K562 (cell line): ENCODE measurements at regions not wholly inside any gene's neighbourhood (a gene's known extent, or its start where the extent isn't known, plus 50 kb on each side); places are given as distances from the start of the nearest gene placed in this dataset.

ENCODE experiments used
- ATAC-seq: fragments of 200-7000 bp; cut with Tn5 transposase; 3 replicates; pipeline ENCODE4 v1.9.1; 2020; ENCODE audit warnings: moderate library complexity
- BruUV-seq: library from RNA; stranded (reverse); fragments of 400-500 nt; replicated peaks from 2 replicates; lab custom pipeline; 2021; lab: Mats Ljungman, UMichigan
- CTCF ChIA-PET: fragments of 300-600 bp; formaldehyde crosslinking; extraction: SDS; loops from one replicate; lab custom pipeline; 2021; ENCODE audit warnings: low intra/inter-chr PET ratio; lab: Yijun Ruan, JAX
- POLR2A ChIA-PET: fragments of 300-600, 350-650 bp; sonication (Branson Sonifier 250); formaldehyde crosslinking; extraction: SDS; loops from one replicate; lab custom pipeline; 2021; ENCODE audit warnings: antibody characterized with exemption, inconsistent platforms; lab: Yijun Ruan, JAX
- DNase-seq, 4 experiments: peaks; one replicate each; pipeline versions ENCODE4 v3.0.0 to v3.0.0-alpha.2; 2011 to 2018; ENCODE audit warnings: low spot score in 3 of 4, mixed read lengths in 3 of 4; ENCODE audit errors: extremely low read depth in 1 of 4
- FAIRE-seq: peaks from 2 replicates; lab custom pipeline; 2011; peaks lifted over from hg19 to GRCh38; lab: Jason Lieb, UNC
- H2AFZ ChIP-seq: 2 replicates; pipeline ENCODE4 v1.6.0; 2011; ENCODE audit warnings: low read depth, low read length, control low read depth, inconsistent platforms
- H3K27ac ChIP-seq: fragments of 200-600 bp; 3 replicates; pipeline ENCODE4 v1.8.0; 2011; ENCODE audit warnings: low read depth, mild to moderate bottlenecking, control low read depth, inconsistent platforms, low read length, moderate library complexity, mixed read lengths; ENCODE audit errors: extremely low read depth
- H3K27me3 ChIP-seq, 2 experiments: fragments of 300-600 bp in 1 of 2; 2 replicates in 1 of 2; 3 replicates in 1 of 2; pipeline versions ENCODE4 v1.6.0 to v1.8.0; 2011; ENCODE audit warnings: inconsistent platforms in 2 of 2, low read length in 2 of 2, mild to moderate bottlenecking in 1 of 2, mixed read lengths in 1 of 2, moderate library complexity in 1 of 2; ENCODE audit not compliant: control insufficient read depth in 2 of 2, insufficient read depth in 2 of 2
- H3K36me3 ChIP-seq: fragments of 300-600 bp; 3 replicates; pipeline ENCODE4 v1.8.0; 2011; ENCODE audit warnings: mild to moderate bottlenecking, low read length, inconsistent platforms; ENCODE audit not compliant: control insufficient read depth, insufficient read depth
- H3K4me1 ChIP-seq, 2 experiments: fragments of 200-600 bp in 1 of 2; replicated peaks in 1 of 2; 2 replicates in 1 of 2; 3 replicates in 1 of 2; pipeline versions ENCODE4 v1.5.1 to v1.8.0; 2011; ENCODE audit warnings: inconsistent platforms in 2 of 2, low read length in 2 of 2, mild to moderate bottlenecking in 1 of 2, mixed read lengths in 1 of 2, moderate library complexity in 1 of 2; ENCODE audit not compliant: control insufficient read depth in 2 of 2, insufficient read depth in 2 of 2
- H3K4me2 ChIP-seq: 2 replicates; pipeline ENCODE4 v1.6.1; 2011; ENCODE audit warnings: low read length, control low read depth, inconsistent platforms, mixed read lengths; ENCODE audit not compliant: insufficient read depth
- H3K4me3 ChIP-seq: fragments of 200-600 bp; sonication (generic), shearing (Covaris generic); 2 replicates; pipeline ENCODE4 v1.5.1; 2016; ENCODE audit warnings: control low read depth, inconsistent platforms
- H3K79me2 ChIP-seq: fragments of 200-600 bp; 3 replicates; pipeline ENCODE4 v1.8.0; 2011; ENCODE audit warnings: low read length, inconsistent platforms; ENCODE audit not compliant: control insufficient read depth, insufficient read depth
- H3K9ac ChIP-seq, 2 experiments: 2 replicates each; pipeline versions ENCODE4 v1.6.0 to v1.6.1; 2011; ENCODE audit warnings: low read depth in 2 of 2, low read length in 2 of 2, control low read depth in 1 of 2, inconsistent platforms in 1 of 2, mild to moderate bottlenecking in 1 of 2, mixed read lengths in 1 of 2; ENCODE audit not compliant: insufficient read depth in 1 of 2
- H3K9me1 ChIP-seq: one replicate; pipeline ENCODE4 v1.6.0; 2011; ENCODE audit warnings: inconsistent platforms, mild to moderate bottlenecking, low read length, moderate library complexity; ENCODE audit not compliant: control insufficient read depth, insufficient read depth
- H3K9me3 ChIP-seq: replicated peaks from 2 replicates; pipeline ENCODE4 v1.5.1; 2011; ENCODE audit warnings: low read depth, low read length, inconsistent platforms; ENCODE audit not compliant: control insufficient read depth, insufficient read depth
- H4K20me1 ChIP-seq: replicated peaks from 2 replicates; pipeline ENCODE4 v1.6.1; 2011; ENCODE audit warnings: low read length, inconsistent platforms, mixed read lengths; ENCODE audit not compliant: control insufficient read depth, insufficient read depth
- CREM ChIP-seq: IDR thresholded peaks from 2 replicates; pipeline ENCODE4 v1.6.1; 2014; ENCODE audit warnings: antibody characterized with exemption, low read depth
- CSDE1 ChIP-seq, 2 experiments: fragments of 450-650 bp; IDR thresholded peaks; 2 replicates each; pipeline ENCODE4 v1.6.1; 2016; ENCODE audit warnings: mild to moderate bottlenecking in 1 of 2
- ELF1 ChIP-seq: fragments of 200-800 bp; sonication (Bioruptor generic); IDR thresholded peaks from 2 replicates; pipeline ENCODE4 v1.6.1; 2016; ENCODE audit warnings: missing genetic modification characterization, missing compliant biosample characterization
- ETS2 ChIP-seq: IDR thresholded peaks from 2 replicates; pipeline ENCODE4 v1.6.1; 2016; ENCODE audit warnings: borderline replicate concordance, missing genetic modification characterization, mild to moderate bottlenecking, moderate library complexity, missing compliant biosample characterization; ENCODE audit not compliant: poor library complexity, severe bottlenecking
- LEF1 ChIP-seq: fragments of 450-650 bp; IDR thresholded peaks from 2 replicates; pipeline ENCODE4 v1.6.1; 2016; ENCODE audit warnings: mild to moderate bottlenecking
- MTA1 ChIP-seq: fragments of 450-650 bp; IDR thresholded peaks from 2 replicates; pipeline ENCODE4 v1.6.1; 2017; ENCODE audit warnings: borderline replicate concordance
- PHB ChIP-seq: fragments of 250-450 bp; sonication (Bioruptor Pico); IDR thresholded peaks from 2 replicates; pipeline ENCODE4 v1.5.0; 2021
- RAD51 ChIP-seq: fragments of 450-650 bp; IDR thresholded peaks from 2 replicates; pipeline ENCODE4 v1.7.1; 2016; ENCODE audit warnings: low read depth, mild to moderate bottlenecking, borderline replicate concordance
- ZNF347 ChIP-seq: fragments of 450-650 bp; formaldehyde crosslinking; IDR thresholded peaks from 2 replicates; pipeline ENCODE4 v1.4.0; 2020; ENCODE audit warnings: low read depth, mild to moderate bottlenecking, moderate library complexity
- WGBS: fragments of 100-300 bp; shearing (Covaris generic); methylation state at CpG from one replicate; pipeline ENCODE4 v1.1.6; 2016; ENCODE audit warnings: low coverage, mixed read lengths; ENCODE audit not compliant: insufficient coverage; ENCODE audit errors: missing lambda C conversion rate; 5-methylcytosine and 5-hydroxymethylcytosine counted together
- in situ Hi-C: fragments of 300-500 bp; cut with MboI; formaldehyde crosslinking; loops from 4 replicates; pipeline ENCODE4 v1.15.0; 2018; ENCODE audit warnings: inconsistent platforms, mixed read lengths
- intact Hi-C: fragments of 100-400 bp; cut with micrococcal nuclease; formaldehyde crosslinking; loops from 2 replicates; pipeline ENCODE4 v1.14.2; 2022
- TF ChIP-seq, protein P1 (sequence below): fragments of 250-450 bp; sonication (Bioruptor Pico); IDR thresholded peaks from 2 replicates; pipeline ENCODE4 v1.8.0; 2021; ENCODE audit warnings: borderline replicate concordance, mild to moderate bottlenecking, moderate library complexity; ENCODE audit not compliant: poor library complexity, severe bottlenecking
- TF ChIP-seq, protein P2 (sequence below): fragments of 250-450 bp; sonication (Bioruptor Pico); IDR thresholded peaks from 2 replicates; pipeline ENCODE4 v1.5.0; 2021
- TF ChIP-seq, protein P3 (sequence below): fragments of 250-450 bp; sonication (Bioruptor Pico); IDR thresholded peaks from 2 replicates; pipeline ENCODE4 v1.5.0; 2020; ENCODE audit warnings: mild to moderate bottlenecking, borderline replicate concordance
- TF ChIP-seq, protein P4 (sequence below), 2 experiments: fragments of 450-650 bp in 1 of 2; sonication (generic) in 1 of 2; formaldehyde crosslinking; conservative IDR thresholded peaks; 2 replicates each; pipeline versions ENCODE4 v1.4.0 to v1.8.1; 2020 to 2022; ENCODE audit warnings: mild to moderate bottlenecking in 1 of 2, missing genetic modification reagents in 1 of 2
- TF ChIP-seq, protein P5 (sequence below): fragments of 250-450 bp; sonication (Bioruptor Pico); IDR thresholded peaks from 2 replicates; pipeline ENCODE4 v1.9.0; 2021; ENCODE audit warnings: mild to moderate bottlenecking

DNA sequence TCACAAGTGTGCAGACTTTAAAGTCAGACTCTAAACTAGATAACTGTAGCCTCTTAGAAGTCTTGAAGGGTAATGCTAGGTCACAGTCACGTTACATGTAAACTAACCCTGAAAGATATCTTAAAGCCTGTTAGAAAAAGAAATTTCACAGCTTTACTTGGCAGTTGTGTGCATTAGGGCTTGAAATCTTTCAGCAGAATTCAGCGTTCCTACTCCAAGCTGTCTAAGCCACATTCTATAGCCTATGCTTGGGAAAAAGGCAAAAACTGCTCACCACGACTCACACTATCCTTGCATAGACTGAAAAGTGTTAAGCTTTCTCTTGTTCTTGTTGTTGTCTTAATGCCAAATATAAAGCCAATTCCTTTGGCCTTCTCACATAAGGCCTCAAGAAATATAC, 338.0 kb upstream of the SASH1 start (continued):
- TF ChIP-seq, protein P1, sequence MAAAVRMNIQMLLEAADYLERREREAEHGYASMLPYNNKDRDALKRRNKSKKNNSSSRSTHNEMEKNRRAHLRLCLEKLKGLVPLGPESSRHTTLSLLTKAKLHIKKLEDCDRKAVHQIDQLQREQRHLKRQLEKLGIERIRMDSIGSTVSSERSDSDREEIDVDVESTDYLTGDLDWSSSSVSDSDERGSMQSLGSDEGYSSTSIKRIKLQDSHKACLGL (CRISPR knock-in tag), result no peak
- TF ChIP-seq PHB (CRISPR knock-in tag) (no peak), LEF1 (no peak), ELF1 (no peak), ZNF347 (CRISPR knock-in tag) (no peak)

DNA sequence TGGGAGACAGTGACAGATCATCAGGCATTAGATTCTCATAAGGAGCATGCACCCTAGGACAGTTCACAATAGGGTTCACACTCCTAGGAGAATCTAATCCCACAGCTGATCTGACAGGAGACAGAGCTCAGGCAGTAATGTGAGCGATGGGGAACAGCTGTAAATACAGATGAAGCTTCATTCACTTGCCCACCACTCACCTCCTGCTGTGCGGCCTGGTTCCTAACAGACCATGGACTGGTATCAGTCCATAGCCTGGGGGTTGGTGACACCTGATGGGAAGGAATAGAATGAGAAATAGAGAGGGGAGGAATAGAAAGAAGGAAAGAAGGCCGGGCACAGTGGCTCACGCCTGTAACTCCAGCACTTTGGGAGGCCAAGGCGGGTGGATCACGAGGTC, 336.8 kb upstream of the SASH1 start:
- Histone ChIP-seq H3K27ac (no peak overlapping the region), H3K27me3 (no peaks in the 10 kb centered on the region), H3K36me3 (no peaks in the 10 kb centered on the region), H3K9ac (no peak overlapping the region), H3K4me1 (no peaks in the 10 kb centered on the region), H3K4me3 (no peak overlapping the region), H3K9me1 (no peaks in the 10 kb centered on the region), H3K79me2 (no peaks in the 10 kb centered on the region), H3K4me2 (no peak overlapping the region), H3K9me3 (no peaks in the 10 kb centered on the region; the same call in 1 of the 2 replicates), H4K20me1 (no peaks in the 10 kb centered on the region), H2AFZ (no peak overlapping the region)
- DNase-seq, result no peak
- TF ChIP-seq CREM (no peak), MTA1 (no peak), RAD51 (no peak), CSDE1 (IDR thresholded peaks at IDR 0.05) (no peak), ETS2 (tag) (no peak)
- TF ChIP-seq, protein P2, sequence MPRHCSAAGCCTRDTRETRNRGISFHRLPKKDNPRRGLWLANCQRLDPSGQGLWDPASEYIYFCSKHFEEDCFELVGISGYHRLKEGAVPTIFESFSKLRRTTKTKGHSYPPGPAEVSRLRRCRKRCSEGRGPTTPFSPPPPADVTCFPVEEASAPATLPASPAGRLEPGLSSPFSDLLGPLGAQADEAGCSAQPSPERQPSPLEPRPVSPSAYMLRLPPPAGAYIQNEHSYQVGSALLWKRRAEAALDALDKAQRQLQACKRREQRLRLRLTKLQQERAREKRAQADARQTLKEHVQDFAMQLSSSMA, result no peak
- TF ChIP-seq, protein P3, sequence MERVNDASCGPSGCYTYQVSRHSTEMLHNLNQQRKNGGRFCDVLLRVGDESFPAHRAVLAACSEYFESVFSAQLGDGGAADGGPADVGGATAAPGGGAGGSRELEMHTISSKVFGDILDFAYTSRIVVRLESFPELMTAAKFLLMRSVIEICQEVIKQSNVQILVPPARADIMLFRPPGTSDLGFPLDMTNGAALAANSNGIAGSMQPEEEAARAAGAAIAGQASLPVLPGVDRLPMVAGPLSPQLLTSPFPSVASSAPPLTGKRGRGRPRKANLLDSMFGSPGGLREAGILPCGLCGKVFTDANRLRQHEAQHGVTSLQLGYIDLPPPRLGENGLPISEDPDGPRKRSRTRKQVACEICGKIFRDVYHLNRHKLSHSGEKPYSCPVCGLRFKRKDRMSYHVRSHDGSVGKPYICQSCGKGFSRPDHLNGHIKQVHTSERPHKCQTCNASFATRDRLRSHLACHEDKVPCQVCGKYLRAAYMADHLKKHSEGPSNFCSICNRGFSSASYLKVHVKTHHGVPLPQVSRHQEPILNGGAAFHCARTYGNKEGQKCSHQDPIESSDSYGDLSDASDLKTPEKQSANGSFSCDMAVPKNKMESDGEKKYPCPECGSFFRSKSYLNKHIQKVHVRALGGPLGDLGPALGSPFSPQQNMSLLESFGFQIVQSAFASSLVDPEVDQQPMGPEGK (CRISPR knock-in tag), result no peak
- TF ChIP-seq, protein P4, sequence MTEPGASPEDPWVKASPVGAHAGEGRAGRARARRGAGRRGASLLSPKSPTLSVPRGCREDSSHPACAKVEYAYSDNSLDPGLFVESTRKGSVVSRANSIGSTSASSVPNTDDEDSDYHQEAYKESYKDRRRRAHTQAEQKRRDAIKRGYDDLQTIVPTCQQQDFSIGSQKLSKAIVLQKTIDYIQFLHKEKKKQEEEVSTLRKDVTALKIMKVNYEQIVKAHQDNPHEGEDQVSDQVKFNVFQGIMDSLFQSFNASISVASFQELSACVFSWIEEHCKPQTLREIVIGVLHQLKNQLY (CRISPR knock-in tag; conservative IDR thresholded peaks at IDR 0.05), result no peak
- TF ChIP-seq, protein P5, sequence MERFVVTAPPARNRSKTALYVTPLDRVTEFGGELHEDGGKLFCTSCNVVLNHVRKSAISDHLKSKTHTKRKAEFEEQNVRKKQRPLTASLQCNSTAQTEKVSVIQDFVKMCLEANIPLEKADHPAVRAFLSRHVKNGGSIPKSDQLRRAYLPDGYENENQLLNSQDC (CRISPR knock-in tag), result no peak
- BruUV-seq, result no TSS peak
- intact Hi-C loops, result no loop called here
- no peak for ATAC-seq
- POLR2A ChIA-PET, result no interaction called here
- no peak for FAIRE-seq
- in situ Hi-C loops, result no loop called here
- WGBS, result 5% methylated on average over 6 of the region's 6 CpGs
- CTCF ChIA-PET, result no interaction called here
